Heart right ventricle (tissue), 16 donors: ENCODE measurements at regions not wholly inside any gene's neighbourhood (a gene's known extent, or its start where the extent isn't known, plus 50 kb on each side); places are given as distances from the start of the nearest gene placed in this dataset.

ENCODE experiments used
- ATAC-seq, 8 donors: fragments of 200-7000 bp; cut with Tn5 transposase; one replicate each; pipeline ENCODE4 v1.9.1; 2020; ENCODE audit warnings: mild to moderate bottlenecking in 8 of 8, moderate library complexity in 8 of 8, moderate number of reproducible peaks in 1 of 8
- DNase-seq, 2 donors: peaks; one replicate each; pipeline ENCODE4 v3.0.0-alpha.2; 2020
- H3K27ac ChIP-seq, 10 donors: fragments of 200-600 bp; sonication (generic) in 2 of 10; one replicate each; pipeline versions ENCODE4 v1.5.0 to v1.8.0; 2020 to 2022; ENCODE audit warnings: mild to moderate bottlenecking in 3 of 10
- H3K27me3 ChIP-seq, 7 donors: fragments of 200-600 bp; one replicate each; pipeline ENCODE4 v1.8.0; 2021 to 2022; ENCODE audit warnings: mild to moderate bottlenecking in 2 of 7
- H3K36me3 ChIP-seq, 9 donors: fragments of 200-600 bp; sonication (generic) in 1 of 9; one replicate each; pipeline versions ENCODE4 v1.5.0 to v1.8.0; 2020 to 2022; ENCODE audit warnings: mild to moderate bottlenecking in 2 of 9
- H3K4me1 ChIP-seq, 9 donors: fragments of 200-600 bp; sonication (generic) in 1 of 9; one replicate each; pipeline versions ENCODE4 v1.5.0 to v1.8.0; 2020 to 2022; ENCODE audit warnings: mild to moderate bottlenecking in 4 of 9
- H3K4me3 ChIP-seq, 10 donors: fragments of 200-600 bp; sonication (generic) in 2 of 10; one replicate each; pipeline versions ENCODE4 v1.5.0 to v1.8.0; 2020 to 2022; ENCODE audit warnings: mild to moderate bottlenecking in 7 of 10, moderate library complexity in 2 of 10
- H3K9me3 ChIP-seq, 11 donors: fragments of 200-600 bp in 10 of 11; sonication (generic) in 2 of 11; one replicate each; pipeline versions ENCODE4 v1.5.0 to v1.8.0; 2013 to 2022; ENCODE audit warnings: mild to moderate bottlenecking in 2 of 11, control low read depth in 1 of 11, moderate library complexity in 1 of 11
- CTCF ChIP-seq, 9 donors: fragments of 200-600 bp; sonication (generic) in 2 of 9; IDR thresholded peaks; one replicate each; pipeline versions ENCODE4 v1.5.0 to v1.8.0; 2021 to 2022; ENCODE audit warnings: antibody characterized with exemption in 9 of 9, mild to moderate bottlenecking in 5 of 9, moderate library complexity in 1 of 9
- WGBS, 2 donors: extraction: QIAGEN DNeasy Blood & Tissue Kit; methylation state at CpG; one replicate each; pipeline ENCODE4 v1.1.7; 2013; ENCODE audit warnings: inconsistent platforms in 1 of 2; 5-methylcytosine and 5-hydroxymethylcytosine counted together
- intact Hi-C, 10 donors: fragments of 100-400 bp; cut with DNase I; formaldehyde crosslinking; loops; one replicate each; pipeline versions ENCODE4 v1.11.1 to v1.14.2; 2022
- donor health status: Arrhythmogenic right ventricular cardiomyopathy.
- donor health status: ischemic (EF 13 %, LVEDD 7.1; RV severe dilation, severe dysfunction).
- donor health status: healthy with polysubstance abuse.
- donor health status: DM: no; HTN: yes; CAD: no.
- donor health status: DM: no; HTN: no; CAD: no.
- donor health status: ischemic (EF 25% LVEDD 6.9; RV normal size, moderate dysfunction).
- donor health status: ischemic (EF 25% LVEDD 5.7; RV mildly dilated, moderate dysfunction).
- donor health status: healthy.
- donor health status: DM: yes; HTN: yes; CAD: no.
- donor health status: Ischemic cardiomyopathy.
- donor health status: ischemic (EF 35%, LVEDD 5.7; RV mildly dilated, moderate dysfunction).
- donor health status: nonischemic (EF 11% LVEDD 7.7; RV severe dilation, severe dysfunction).
- donor health status: DM: yes; HTN: yes; CAD: no.
- donor health status: PGD.
- donor health status: ischemic (EF 29% LVEDD 5.4; RV normal size, mild dysfunction).
- donor health status: nonischemic (EF 23%, LVEDD 6.1; RV moderate dilation, normal function).

GRCh38 chrX:45300638-45301037 is 100.0 kb upstream of the DIPK2B start:
- Histone ChIP-seq H3K9me3 (peaks cover 0 to 3% (median 0%) of the 10 kb centered on the region in 11 donors), H3K27ac (no peak overlapping the region), H3K36me3 (no peaks in the 10 kb centered on the region), H3K4me1 (peaks cover 0 to 5% (median 0%) of the 10 kb centered on the region in 9 donors), H3K27me3 (peaks cover 0 to 41% (median 0%) of the 10 kb centered on the region in 7 donors), H3K4me3 (no peak overlapping the region)
- intact Hi-C loops, result no loop called here
- WGBS, 2 donors, result 97 to 100% methylated on average over 1 to 2 of the region's 2 CpGs
- TF ChIP-seq CTCF (IDR thresholded peaks at IDR 0.05), result no peak
- ATAC-seq (no peak), DNase-seq (no peak)

GRCh38 chrX:45295259-45295986 is 94.7 kb upstream of the DIPK2B start:
- Histone ChIP-seq H3K36me3 (no peaks in the 10 kb centered on the region), H3K4me1 (peaks cover 0 to 8% (median 0%) of the 10 kb centered on the region in 9 donors), H3K4me3 (no peak overlapping the region), H3K9me3 (no peaks in the 10 kb centered on the region), H3K27me3 (peaks cover 0 to 70% (median 0%) of the 10 kb centered on the region in 7 donors), H3K27ac (no peak overlapping the region)
- DNase-seq, result no peak
- ATAC-seq, result no peak
- WGBS, 2 donors, result 14 to 23% methylated on average over 3 of the region's 3 CpGs
- TF ChIP-seq CTCF (IDR thresholded peaks at IDR 0.05), result no peak
- intact Hi-C loops, result no loop called here

GRCh38 chrX:45274576-45274975 is 73.9 kb upstream of the DIPK2B start:
- Histone ChIP-seq H3K27ac (no peak overlapping the region), H3K27me3 (peaks cover 0 to 42% (median 0%) of the 10 kb centered on the region in 7 donors), H3K36me3 (no peaks in the 10 kb centered on the region), H3K9me3 (peaks cover 0 to 10% (median 0%) of the 10 kb centered on the region in 11 donors), H3K4me3 (no peak overlapping the region), H3K4me1 (no peaks in the 10 kb centered on the region)
- DNase-seq (no peak), ATAC-seq (no peak)
- TF ChIP-seq CTCF (IDR thresholded peaks at IDR 0.05), result no peak
- intact Hi-C loops, result no loop called here
- WGBS, 2 donors, result 39 to 65% methylated on average over 1 of the region's 1 CpG

GRCh38 chrX:45267007-45267406 is 66.3 kb upstream of the DIPK2B start:
- 87 to 90% methylated on average over 1 of the region's 1 CpG for WGBS, 2 donors
- no peaks in the 10 kb centered on the region for H3K36me3 ChIP-seq
- no peak for TF ChIP-seq CTCF (IDR thresholded peaks at IDR 0.05)
- DNase-seq, result no peak
- H3K27ac ChIP-seq, result no peak overlapping the region
- H3K27me3 ChIP-seq, result peaks cover 0 to 31% (median 0%) of the 10 kb centered on the region in 7 donors
- H3K9me3 ChIP-seq, result no peaks in the 10 kb centered on the region
- intact Hi-C loops, result loop anchor here in 1 of 10 donors (10.0 kb wide), 1 partner anchor 78 kb away; no protein-coding TSS in a partner anchor
- no peak for ATAC-seq
- no peaks in the 10 kb centered on the region for H3K4me1 ChIP-seq
- no peak overlapping the region for H3K4me3 ChIP-seq
